Neural cell (in vitro differentiated cells): ENCODE measurements at regions not wholly inside any gene's neighbourhood (a gene's known extent, or its start where the extent isn't known, plus 50 kb on each side); places are given as distances from the start of the nearest gene placed in this dataset.

Experiments
- H2AFZ ChIP-seq: fragments of 200-600, 300-800 bp; sonication (generic), shearing (Covaris generic); 2 replicates; pipeline ENCODE4 v1.6.0; 2014; ENCODE audit warnings: low read depth, mild to moderate bottlenecking, antibody characterized with exemption, low read length, moderate library complexity
- H3F3A ChIP-seq: fragments of 200-600 bp; shearing (Covaris generic); 2 replicates; pipeline ENCODE4 v1.6.1; 2016; ENCODE audit warnings: mild to moderate bottlenecking, moderate library complexity, mixed read lengths, antibody characterized with exemption, low read length; ENCODE audit not compliant: insufficient read depth, poor library complexity, severe bottlenecking
- H3K27ac ChIP-seq: fragments of 200-600, 300-800 bp; sonication (generic), shearing (Covaris generic); 2 replicates; pipeline ENCODE4 v1.5.1; 2014; ENCODE audit warnings: mild to moderate bottlenecking, low read length, moderate library complexity
- H3K27me3 ChIP-seq: fragments of 300-800, 200-600 bp; sonication (generic), shearing (Covaris generic); 2 replicates; pipeline ENCODE4 v1.6.0; 2014; ENCODE audit warnings: mild to moderate bottlenecking, low read depth, low read length, moderate library complexity; ENCODE audit not compliant: insufficient read depth
- H3K36me3 ChIP-seq: fragments of 300-800, 200-600 bp; sonication (generic), shearing (Covaris generic); 2 replicates; pipeline ENCODE4 v1.5.1; 2014; ENCODE audit warnings: mild to moderate bottlenecking, antibody characterized with exemption, low read length, moderate library complexity; ENCODE audit not compliant: insufficient read depth
- H3K4me2 ChIP-seq: fragments of 300-800, 200-600 bp; sonication (generic), shearing (Covaris generic); 2 replicates; pipeline ENCODE4 v1.6.0; 2014; ENCODE audit warnings: mild to moderate bottlenecking, low read length
- H3K4me3 ChIP-seq: fragments of 300-800, 200-600 bp; sonication (generic), shearing (Covaris generic); 2 replicates; pipeline ENCODE4 v1.5.1; 2014; ENCODE audit warnings: mild to moderate bottlenecking, low read length, moderate library complexity
- H3K79me2 ChIP-seq: fragments of 200-600 bp; shearing (Covaris generic); replicated peaks from 2 replicates; pipeline ENCODE4 v1.6.0; 2014; ENCODE audit warnings: mild to moderate bottlenecking, low read length, moderate library complexity; ENCODE audit not compliant: insufficient read depth
- H3K9ac ChIP-seq: fragments of 300-800, 200-600 bp; sonication (generic), shearing (Covaris generic); 2 replicates; pipeline ENCODE4 v1.6.1; 2016; ENCODE audit warnings: mild to moderate bottlenecking, low read length, mixed read lengths
- H3K9me2 ChIP-seq: fragments of 200-600 bp; shearing (Covaris generic); 2 replicates; pipeline ENCODE4 v1.6.1; 2016; ENCODE audit warnings: mild to moderate bottlenecking, low read length, mixed read lengths; ENCODE audit not compliant: insufficient read depth
- H3K9me3 ChIP-seq: fragments of 200-600, 300-800 bp; sonication (generic), shearing (Covaris generic); 2 replicates; pipeline ENCODE4 v1.6.1; 2016; ENCODE audit warnings: mild to moderate bottlenecking, mixed run types, low read length, moderate library complexity, mixed read lengths
- H4K20me1 ChIP-seq: fragments of 200-600 bp; shearing (Covaris generic); 2 replicates; pipeline ENCODE4 v1.6.1; 2016; ENCODE audit warnings: mild to moderate bottlenecking, mixed run types; ENCODE audit not compliant: insufficient read depth
- EP300 ChIP-seq: fragments of 450-650 bp; conservative IDR thresholded peaks from 2 replicates; pipeline ENCODE4 v1.6.1; 2014; ENCODE audit warnings: antibody characterized with exemption, mild to moderate bottlenecking, moderate library complexity; ENCODE audit not compliant: poor library complexity, severe bottlenecking
- EZH2 ChIP-seq: fragments of 200-600, 300-800 bp; shearing (Covaris generic), sonication (generic); IDR thresholded peaks from 2 replicates; pipeline ENCODE4 v1.6.1; 2014; ENCODE audit warnings: antibody characterized with exemption, low read length, borderline replicate concordance, mild to moderate bottlenecking; ENCODE audit not compliant: insufficient read depth, poor library complexity, severe bottlenecking
- MXI1 ChIP-seq: fragments of 450-650 bp; conservative IDR thresholded peaks from 2 replicates; pipeline ENCODE4 v1.6.1; 2014; ENCODE audit warnings: antibody characterized with exemption, mild to moderate bottlenecking; ENCODE audit not compliant: poor library complexity, severe bottlenecking
- POLR2AphosphoS5 ChIP-seq: IDR thresholded peaks from 2 replicates; pipeline ENCODE4 v1.6.1; 2012
- RAD21 ChIP-seq: fragments of 450-650 bp; conservative IDR thresholded peaks from 2 replicates; pipeline ENCODE4 v1.6.1; 2014; ENCODE audit warnings: antibody characterized with exemption, mild to moderate bottlenecking, moderate library complexity
- SMC3 ChIP-seq: fragments of 450-650 bp; conservative IDR thresholded peaks from 2 replicates; pipeline ENCODE4 v1.6.1; 2014; ENCODE audit warnings: antibody characterized with exemption, mild to moderate bottlenecking, moderate library complexity; ENCODE audit not compliant: poor library complexity
- TAF1 ChIP-seq: IDR thresholded peaks from 2 replicates; pipeline ENCODE4 v1.6.1; 2012; ENCODE audit warnings: low read depth
- TF ChIP-seq, protein P1 (sequence below): fragments of 450-650 bp; IDR thresholded peaks from 2 replicates; pipeline ENCODE4 v1.5.1; 2014; ENCODE audit warnings: antibody characterized with exemption, mild to moderate bottlenecking, moderate library complexity; ENCODE audit not compliant: poor library complexity, severe bottlenecking

DNA sequence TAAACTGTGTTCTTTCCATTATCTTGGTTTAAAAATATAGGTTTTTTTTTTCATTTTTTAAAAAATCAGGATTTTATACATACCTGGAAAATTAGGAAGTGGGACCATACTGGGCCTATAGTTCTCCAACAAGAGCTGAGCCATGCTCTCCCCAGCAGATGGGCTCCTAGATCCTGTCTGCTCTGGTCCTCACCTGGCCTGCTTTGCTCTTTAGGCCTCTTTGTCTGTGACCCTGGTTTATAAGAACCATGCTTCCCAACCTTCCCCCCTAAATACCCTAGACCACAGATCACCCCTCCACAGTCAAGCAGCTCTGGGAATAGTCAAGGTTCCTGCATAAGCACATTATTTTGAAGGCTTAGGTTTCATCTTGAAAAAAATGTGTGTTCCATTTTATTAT lies 185.0 kb upstream of the TSHZ3 start:
- no peak overlapping the region for H3K4me2 ChIP-seq
- no peaks in the 10 kb centered on the region for H3K9me3 ChIP-seq
- H3K27me3 ChIP-seq = no peaks in the 10 kb centered on the region
- H3K79me2 ChIP-seq = no peaks in the 10 kb centered on the region
- H4K20me1 ChIP-seq = no peaks in the 10 kb centered on the region
- no peak overlapping the region for H3K9ac ChIP-seq
- H3F3A ChIP-seq = no peaks in the 10 kb centered on the region
- no peak overlapping the region for H2AFZ ChIP-seq
- TF ChIP-seq POLR2AphosphoS5 = no peak
- TF ChIP-seq EP300 = no peak
- no peak for TF ChIP-seq SMC3
- no peak for TF ChIP-seq RAD21
- no peak overlapping the region for H3K27ac ChIP-seq
- no peak overlapping the region for H3K4me3 ChIP-seq
- H3K9me2 ChIP-seq = no peaks in the 10 kb centered on the region
- no peaks in the 10 kb centered on the region for H3K36me3 ChIP-seq

DNA sequence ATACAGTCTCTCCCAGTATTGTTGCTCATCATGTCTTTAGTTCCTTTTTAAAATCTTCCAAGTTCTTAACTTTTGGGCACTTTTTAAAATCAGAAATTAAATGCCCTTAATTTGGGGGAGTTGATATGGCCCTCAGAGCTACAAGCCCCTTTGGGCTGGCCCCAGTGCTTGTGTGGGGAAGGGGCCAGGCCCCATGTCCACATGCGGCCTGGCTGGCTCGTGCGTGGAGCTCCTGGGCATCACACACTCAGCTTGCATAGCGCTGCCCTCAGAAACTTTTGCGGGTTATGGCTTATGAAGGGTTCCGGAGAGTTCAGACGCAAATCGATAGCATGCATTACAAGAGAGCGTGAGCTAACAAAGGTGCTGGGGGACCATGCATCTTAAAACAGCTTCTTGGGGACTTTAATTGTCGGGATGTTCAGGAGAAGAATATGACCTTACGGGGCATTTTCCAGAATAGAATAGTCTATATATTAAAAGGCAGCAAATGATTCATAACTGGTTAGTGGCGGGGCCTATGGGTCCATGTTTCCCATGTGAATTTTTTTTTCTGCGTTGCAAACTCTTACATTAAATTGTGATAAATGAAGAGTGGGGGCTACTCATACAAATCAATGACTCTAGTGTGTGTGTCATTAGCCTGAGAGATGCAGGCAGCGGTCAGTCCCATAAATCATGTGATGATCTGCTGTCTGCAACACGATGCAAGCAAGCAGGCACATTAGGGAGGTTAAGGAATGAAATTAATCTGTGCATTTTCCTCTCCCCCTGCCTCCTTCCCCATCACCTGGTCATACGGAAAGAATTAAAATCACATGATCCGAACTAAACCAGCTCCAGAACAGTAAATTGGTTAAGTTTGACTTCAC lies 185.8 kb upstream of the TSHZ3 start:
- no peak overlapping the region for H3K4me3 ChIP-seq
- H3K9me3 ChIP-seq = no peaks in the 10 kb centered on the region
- H2AFZ ChIP-seq = no peak overlapping the region
- no peaks in the 10 kb centered on the region for H4K20me1 ChIP-seq
- no peaks in the 10 kb centered on the region for H3F3A ChIP-seq
- TF ChIP-seq SMC3 (no peak), RAD21 (no peak), MXI1 (no peak), EZH2 (no peak), TAF1 (no peak)
- H3K79me2 ChIP-seq = no peaks in the 10 kb centered on the region
- no peaks in the 10 kb centered on the region for H3K36me3 ChIP-seq
- H3K9ac ChIP-seq = no peak overlapping the region
- no peaks in the 10 kb centered on the region for H3K9me2 ChIP-seq
- no peak overlapping the region for H3K27ac ChIP-seq
- no peak overlapping the region for H3K4me2 ChIP-seq
- H3K27me3 ChIP-seq = no peaks in the 10 kb centered on the region

DNA sequence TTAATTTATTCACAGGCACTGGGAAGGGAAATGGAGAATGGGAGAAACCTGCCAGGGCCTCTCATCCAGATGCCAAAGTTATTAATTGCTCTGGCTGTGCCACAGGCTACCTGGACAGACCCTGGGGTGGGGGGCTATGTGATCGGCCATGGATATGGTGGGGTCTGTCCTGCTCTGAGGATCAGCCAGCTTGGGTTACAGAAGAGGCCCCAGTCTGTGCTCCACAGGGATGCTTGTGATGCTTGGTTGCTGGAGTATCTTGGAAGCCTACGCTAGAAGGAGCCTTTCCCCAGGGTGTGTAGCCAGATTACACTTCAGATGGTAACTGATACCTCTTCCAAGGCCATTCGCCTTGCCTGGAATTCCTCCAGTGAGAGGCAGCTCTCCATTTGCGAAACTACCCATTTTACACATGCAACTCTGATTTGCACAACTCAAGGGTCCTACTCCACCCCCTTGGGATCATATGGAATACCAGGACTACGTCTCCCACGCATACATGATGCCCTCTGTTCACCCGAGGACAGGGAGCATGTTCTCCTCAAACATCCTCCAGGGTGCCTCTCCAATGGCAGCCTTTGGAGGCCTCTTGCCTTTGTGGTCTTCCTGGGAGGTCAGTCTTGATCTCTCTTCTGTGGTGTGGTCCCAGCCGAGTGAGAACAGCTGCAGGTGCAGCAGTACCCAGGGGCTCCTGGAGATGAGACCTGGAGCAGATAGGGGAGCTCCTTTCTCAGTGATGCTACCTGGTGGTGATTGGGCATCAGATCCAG lies 186.6 kb upstream of the TSHZ3 start:
- Histone ChIP-seq H3K27me3 (no peaks in the 10 kb centered on the region), H3K9ac (no peak overlapping the region), H2AFZ (no peak overlapping the region), H3K79me2 (no peaks in the 10 kb centered on the region), H3K9me3 (no peaks in the 10 kb centered on the region), H3F3A (no peaks in the 10 kb centered on the region), H4K20me1 (no peaks in the 10 kb centered on the region), H3K4me2 (no peak overlapping the region), H3K27ac (no peak overlapping the region), H3K36me3 (no peaks in the 10 kb centered on the region), H3K9me2 (no peaks in the 10 kb centered on the region), H3K4me3 (no peak overlapping the region)
- TF ChIP-seq, protein P1, sequence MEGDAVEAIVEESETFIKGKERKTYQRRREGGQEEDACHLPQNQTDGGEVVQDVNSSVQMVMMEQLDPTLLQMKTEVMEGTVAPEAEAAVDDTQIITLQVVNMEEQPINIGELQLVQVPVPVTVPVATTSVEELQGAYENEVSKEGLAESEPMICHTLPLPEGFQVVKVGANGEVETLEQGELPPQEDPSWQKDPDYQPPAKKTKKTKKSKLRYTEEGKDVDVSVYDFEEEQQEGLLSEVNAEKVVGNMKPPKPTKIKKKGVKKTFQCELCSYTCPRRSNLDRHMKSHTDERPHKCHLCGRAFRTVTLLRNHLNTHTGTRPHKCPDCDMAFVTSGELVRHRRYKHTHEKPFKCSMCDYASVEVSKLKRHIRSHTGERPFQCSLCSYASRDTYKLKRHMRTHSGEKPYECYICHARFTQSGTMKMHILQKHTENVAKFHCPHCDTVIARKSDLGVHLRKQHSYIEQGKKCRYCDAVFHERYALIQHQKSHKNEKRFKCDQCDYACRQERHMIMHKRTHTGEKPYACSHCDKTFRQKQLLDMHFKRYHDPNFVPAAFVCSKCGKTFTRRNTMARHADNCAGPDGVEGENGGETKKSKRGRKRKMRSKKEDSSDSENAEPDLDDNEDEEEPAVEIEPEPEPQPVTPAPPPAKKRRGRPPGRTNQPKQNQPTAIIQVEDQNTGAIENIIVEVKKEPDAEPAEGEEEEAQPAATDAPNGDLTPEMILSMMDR = no peak
